ENCODE measurements at regions not wholly inside any gene's neighbourhood (a gene's known extent, or its start where the extent isn't known, plus 50 kb on each side); places are given as distances from the start of the nearest gene placed in this dataset.

DNA sequence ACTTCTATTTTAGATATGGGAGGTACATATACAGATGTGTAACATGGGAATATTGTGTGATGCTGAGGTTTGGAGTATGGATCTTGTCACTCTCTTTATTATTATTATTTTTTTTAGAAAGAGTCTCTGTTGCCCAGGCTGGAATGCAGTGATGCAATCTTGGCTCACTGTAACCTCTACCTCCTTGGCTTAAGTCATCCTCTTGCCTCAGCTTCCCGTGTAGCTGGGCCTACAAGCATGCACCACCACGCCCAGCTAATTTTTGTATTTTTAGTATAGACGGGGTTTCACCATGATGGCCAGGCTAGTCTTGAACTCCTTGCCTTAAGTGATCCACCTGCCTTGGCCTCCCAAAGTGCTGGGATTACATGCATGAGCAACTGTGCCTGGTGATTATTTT is 138.4 kb upstream of the SLC28A3 start:
- peak; percentile 2 for DNase-seq (ENCODE audit: low read depth)
- TF ChIP-seq, protein P1, sequence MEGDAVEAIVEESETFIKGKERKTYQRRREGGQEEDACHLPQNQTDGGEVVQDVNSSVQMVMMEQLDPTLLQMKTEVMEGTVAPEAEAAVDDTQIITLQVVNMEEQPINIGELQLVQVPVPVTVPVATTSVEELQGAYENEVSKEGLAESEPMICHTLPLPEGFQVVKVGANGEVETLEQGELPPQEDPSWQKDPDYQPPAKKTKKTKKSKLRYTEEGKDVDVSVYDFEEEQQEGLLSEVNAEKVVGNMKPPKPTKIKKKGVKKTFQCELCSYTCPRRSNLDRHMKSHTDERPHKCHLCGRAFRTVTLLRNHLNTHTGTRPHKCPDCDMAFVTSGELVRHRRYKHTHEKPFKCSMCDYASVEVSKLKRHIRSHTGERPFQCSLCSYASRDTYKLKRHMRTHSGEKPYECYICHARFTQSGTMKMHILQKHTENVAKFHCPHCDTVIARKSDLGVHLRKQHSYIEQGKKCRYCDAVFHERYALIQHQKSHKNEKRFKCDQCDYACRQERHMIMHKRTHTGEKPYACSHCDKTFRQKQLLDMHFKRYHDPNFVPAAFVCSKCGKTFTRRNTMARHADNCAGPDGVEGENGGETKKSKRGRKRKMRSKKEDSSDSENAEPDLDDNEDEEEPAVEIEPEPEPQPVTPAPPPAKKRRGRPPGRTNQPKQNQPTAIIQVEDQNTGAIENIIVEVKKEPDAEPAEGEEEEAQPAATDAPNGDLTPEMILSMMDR (conservative IDR thresholded peaks at IDR 0.05; ENCODE audit: low read length) = no peak
- H3K4me3 ChIP-seq (ENCODE audit: low read length) = no peak overlapping the region

DNA sequence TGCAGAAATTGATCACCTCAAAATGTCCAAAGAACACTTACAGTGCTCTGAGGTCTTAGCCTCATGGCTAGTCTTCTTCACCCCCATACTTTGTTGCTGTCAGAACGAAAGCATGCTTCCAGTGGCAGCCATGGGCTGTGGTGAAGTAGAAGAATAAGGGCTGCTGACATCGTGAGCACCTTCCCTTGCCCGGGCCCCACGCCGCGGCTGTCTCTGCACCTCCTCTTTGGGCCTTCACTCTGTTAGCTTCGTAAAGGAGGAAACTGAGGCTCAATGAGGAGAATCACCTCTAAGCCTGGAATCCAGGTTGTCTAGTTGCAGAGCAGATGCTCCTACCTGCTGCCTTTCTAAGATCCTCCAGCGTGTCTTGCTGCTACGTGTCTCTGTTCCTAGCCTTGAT is 139.5 kb upstream of the SLC28A3 start:
- TF ChIP-seq, protein P1 (conservative IDR thresholded peaks at IDR 0.05; ENCODE audit: low read length) = no peak
- no peak for DNase-seq (ENCODE audit: low read depth)
- no peak overlapping the region for H3K4me3 ChIP-seq (ENCODE audit: low read length)

DNA sequence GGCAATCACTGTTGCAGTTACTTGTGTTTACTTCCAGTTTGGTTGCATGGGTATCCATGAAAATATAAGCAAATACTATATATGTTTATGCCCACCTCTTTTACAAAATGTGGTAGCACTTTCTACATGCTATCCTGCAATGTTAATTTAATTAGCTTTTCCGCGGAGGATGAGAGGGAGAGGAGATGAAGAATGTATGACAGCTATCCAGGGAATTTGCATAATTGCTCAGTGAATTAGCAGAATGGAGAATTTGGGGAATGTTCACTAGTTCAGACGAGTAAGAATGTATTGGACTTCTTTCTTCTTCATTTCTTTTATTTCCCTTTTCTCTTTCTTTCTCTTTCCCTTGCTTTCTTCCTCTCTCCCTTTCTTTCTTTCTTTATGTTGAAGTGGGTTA is 140.7 kb upstream of the SLC28A3 start:
- TF ChIP-seq, protein P1 (conservative IDR thresholded peaks at IDR 0.05; ENCODE audit: low read length) = no peak
- no peak for DNase-seq (ENCODE audit: low read depth)
- no peak overlapping the region for H3K4me3 ChIP-seq (ENCODE audit: low read length)

DNA sequence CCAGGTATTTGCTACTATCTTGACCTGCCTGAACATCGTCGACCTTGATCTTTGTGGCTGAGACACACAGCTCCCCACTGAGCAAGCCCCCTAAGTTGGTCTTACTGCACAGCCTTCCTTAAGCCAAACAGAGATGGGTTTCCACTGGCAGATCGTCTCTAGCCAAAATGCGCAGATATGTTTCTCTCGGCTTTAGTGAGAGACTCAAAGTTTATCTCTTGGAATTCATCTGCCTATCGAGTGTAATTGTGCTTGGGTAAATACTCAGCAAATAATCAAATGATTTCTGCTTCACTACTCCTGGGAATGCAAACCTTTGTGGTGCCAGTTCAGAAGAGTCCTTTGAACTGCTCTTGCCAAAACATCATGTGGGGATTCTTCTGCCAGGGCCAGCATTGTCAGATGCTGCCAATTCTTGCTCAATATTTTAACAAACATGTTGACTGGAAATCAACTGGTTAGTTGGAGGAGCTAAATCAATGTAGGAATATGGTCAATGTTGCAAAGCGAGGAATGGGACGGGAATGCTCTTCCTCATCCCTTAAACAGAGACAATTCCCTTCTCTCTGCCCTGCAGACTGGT is 141.2 kb upstream of the SLC28A3 start:
- DNase-seq (ENCODE audit: low read depth) = peak; percentile 6
- H3K4me3 ChIP-seq (ENCODE audit: low read length) = no peak overlapping the region
- TF ChIP-seq, protein P1 (conservative IDR thresholded peaks at IDR 0.05; ENCODE audit: low read length) = no peak

DNA sequence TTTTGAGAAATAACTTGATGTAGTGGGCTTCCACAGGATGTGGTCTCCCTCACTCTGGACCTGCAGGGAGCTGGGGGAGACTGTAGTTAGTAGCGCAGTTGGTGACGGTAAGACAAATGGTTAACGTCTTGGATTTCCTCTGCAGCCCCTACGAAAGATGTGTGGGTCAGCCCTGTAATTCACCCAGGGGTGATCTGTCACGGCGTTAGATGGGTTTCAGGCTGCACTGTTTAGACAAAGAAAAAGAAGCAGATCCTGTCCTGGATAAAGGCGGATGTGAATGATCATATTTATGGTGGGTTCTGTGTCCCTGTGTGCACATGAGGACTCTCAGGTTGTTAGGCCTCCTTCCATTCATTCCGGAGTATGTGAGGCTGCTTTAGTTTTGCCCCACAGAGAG is 142.0 kb upstream of the SLC28A3 start:
- DNase-seq (ENCODE audit: low read depth) = no peak
- H3K4me3 ChIP-seq (ENCODE audit: low read length) = no peak overlapping the region
- TF ChIP-seq, protein P1 (conservative IDR thresholded peaks at IDR 0.05; ENCODE audit: low read length) = no peak

DNA sequence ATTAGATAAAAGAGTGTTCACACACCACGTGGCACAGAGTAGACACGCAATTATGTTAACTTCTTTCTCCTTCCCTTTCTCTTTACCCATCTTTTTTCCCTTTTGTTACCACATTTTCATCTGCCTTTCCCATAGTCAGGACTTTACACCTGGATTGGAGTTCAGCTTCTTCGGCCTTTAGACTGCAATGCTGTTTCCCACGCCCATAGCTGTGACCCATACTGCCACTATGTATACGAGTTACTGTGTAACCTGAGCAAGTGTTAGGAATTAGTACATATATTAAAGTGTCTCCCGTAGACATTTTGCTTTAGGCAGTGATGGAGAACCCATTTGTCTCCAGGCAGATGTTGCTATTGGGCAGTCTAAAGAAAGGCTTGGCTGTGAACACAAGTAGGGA is 143.6 kb upstream of the SLC28A3 start:
- TF ChIP-seq, protein P1 (conservative IDR thresholded peaks at IDR 0.05; ENCODE audit: low read length) = no peak
- no peak overlapping the region for H3K4me3 ChIP-seq (ENCODE audit: low read length)

DNA sequence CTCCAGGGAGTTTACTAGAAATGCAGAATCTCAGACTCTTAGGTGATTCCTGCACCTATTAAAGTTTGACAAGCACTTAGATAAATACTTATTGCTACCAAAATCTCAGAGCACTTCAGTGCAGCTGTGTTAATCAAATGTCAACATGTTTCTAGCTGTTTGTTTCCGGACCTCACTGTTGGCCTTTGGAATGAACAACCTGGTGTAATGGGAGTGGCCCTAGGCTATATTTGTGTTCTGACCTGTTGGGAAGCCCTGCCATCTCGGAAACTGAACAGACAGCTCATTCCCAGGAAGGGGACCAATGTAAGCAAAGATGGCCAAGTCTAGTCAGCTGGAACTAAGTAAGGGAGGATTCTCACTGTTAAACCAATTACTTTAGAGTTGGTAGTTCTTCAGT is 145.0 kb upstream of the SLC28A3 start:
- TF ChIP-seq, protein P1 (conservative IDR thresholded peaks at IDR 0.05; ENCODE audit: low read length) = no peak
- no peak for DNase-seq (ENCODE audit: low read depth)
- H3K4me3 ChIP-seq (ENCODE audit: low read length) = no peak overlapping the region

More for the DNA sequence above, 143.6 kb upstream of the SLC28A3 start:
- DNase-seq (ENCODE audit: low read depth) = no peak
